NCI-H128 (cell line): ENCODE measurements at regions not wholly inside any gene's neighbourhood (a gene's known extent, or its start where the extent isn't known, plus 50 kb on each side); places are given as distances from the start of the nearest gene placed in this dataset.
A peak's percentile ranks its signal among the peaks of the same experiment; 100 is the strongest.

Source experiments
- DNase-seq: peaks from one replicate; lab custom pipeline; 2025; ENCODE audit not compliant: unreplicated experiment; lab: John Stamatoyannopoulos, UW

DNA sequence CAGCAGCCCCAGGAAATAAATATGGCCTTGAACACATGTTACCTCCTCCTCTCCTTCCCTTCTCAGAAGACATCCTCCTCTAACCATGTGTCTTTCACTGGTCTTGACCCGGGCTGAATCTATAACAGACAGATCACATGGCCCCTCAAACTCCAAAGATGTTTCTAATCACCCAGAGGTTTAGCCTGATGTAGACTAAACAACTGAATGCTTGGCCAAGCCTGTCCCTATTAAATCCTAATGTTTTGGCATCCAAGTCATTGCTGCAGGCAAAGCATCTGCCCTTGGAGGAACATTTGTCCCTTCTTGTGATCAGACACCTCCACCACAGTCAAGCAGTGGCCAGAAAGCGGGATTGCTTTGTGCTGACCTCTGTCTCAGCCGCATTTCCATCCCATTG lies 65.5 kb downstream of the ANKRD60 start:
- DNase-seq: no peak

DNA sequence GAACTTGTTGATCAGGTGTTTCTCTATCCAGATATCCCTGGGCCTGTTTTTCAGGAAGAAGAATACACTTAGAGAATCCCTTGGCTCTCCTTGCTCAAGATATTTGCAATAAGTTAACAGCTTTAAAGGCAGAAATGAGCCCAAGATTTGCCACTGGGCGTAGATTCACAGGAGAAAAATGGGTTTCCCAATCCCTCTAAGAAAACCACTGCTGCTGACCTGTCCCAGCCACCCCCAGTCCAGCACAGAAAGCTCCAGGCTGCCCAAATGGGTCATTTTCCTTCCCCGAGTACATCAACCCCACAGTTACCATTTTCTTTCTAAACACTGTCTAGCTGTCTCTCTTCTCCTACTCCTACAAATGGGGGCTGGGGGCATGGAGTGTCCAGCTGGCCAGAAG lies 67.3 kb downstream of the ANKRD60 start:
- DNase-seq: no peak

DNA sequence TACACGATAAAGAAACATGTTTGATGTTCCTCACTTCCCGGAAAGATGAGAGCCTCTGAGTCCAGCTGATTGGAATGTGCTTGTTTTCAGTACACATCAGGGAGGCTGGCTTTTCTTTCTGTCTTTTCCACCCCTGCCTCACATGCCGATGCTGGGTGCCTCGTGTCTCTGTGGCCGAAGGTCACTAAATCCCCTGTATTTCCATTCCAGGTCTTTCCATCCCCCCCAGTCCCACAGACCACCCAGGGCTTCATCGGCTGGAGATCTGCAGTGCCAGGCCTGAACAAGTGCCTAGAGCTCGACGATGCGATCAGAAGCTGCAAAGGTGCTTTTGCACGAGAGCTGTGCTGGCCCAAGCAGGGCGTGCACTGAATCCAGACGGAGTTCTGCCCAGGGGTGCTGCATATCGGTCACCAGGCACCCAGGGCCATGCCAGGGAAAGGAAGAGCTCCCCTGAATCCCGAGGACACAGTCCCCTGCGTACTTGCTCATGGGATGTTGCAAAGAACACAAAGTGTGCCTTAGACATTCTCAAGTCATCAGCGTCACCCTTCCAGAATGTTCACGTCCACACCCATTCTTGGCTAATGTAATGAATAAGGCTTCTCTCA lies 67.9 kb downstream of the ANKRD60 start:
- DNase-seq: no peak

DNA sequence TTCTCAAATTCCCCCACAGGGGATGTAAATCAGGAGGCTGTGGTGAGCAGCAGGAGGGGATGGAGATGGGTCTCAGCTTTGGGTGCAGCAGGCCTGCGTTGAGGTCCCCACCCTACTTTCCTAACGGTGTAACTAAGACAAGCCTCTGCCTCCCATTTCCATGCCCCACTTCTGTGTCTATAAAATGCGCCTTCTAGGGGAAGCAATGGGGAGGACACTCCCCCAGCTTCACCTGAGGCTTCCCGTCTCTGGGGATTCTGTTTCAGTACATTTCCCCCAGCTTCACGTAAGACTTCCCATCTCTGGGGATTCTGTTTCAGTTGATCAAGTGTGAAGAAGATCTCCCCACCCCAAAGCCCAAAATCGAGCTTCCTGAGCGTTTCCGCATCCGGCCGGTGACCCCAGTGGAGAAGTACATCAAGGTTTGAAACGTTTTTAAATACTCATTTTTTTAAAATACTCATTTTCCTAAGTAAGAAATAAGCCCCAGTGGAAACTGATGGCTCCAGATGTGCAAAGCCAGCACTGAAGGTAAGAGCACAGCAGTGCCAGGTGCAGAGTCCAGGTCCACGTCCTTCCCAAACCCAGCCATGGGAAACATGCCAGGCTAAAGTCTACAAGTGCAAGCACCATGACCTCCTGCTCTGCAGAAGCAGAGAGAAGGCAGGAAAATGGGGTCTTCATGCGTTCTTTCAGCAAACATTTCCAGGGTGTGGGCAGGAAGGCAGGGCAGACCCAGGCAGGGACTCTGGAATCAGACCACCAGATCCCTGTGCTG lies 73.1 kb downstream of the ANKRD60 start:
- no peak for DNase-seq

DNA sequence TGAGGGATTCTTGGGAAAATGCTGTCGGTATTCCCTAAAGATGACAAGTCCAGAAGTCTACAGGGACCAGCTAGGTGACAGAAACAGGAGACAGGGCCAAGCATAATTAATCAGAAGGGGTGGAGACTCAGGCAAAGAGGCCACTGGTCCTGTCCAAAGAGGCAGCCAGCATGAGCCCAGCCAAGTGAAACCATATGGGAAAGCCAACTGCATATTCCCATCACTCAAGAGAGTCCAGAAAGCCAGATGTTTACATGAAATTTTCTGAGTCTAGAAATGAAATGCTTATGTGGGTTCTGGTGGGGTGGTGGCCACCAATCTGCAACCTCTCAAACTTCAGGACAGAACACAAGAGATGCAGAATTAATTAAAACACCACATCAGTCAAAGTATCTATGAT lies 74.3 kb downstream of the ANKRD60 start:
- no peak for DNase-seq

DNA sequence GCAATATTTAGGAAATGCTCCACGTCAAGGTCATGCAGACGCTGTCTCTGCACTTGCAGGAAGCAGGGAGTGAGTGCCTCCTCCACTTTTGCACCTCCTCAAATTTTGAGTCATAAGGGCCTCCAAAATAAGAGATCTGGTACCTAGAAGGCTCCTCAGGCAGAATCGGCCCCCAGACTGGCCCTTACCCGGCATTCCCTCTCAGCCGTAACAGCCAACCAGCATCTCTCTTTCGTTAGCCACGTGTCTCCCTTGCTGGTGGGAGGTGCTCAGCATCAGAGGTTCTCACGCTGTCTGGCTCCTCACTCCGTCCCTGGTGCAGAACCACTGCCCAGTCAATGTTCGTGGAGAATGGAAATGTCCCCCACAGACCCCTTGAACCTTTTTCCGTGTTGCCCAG lies 75.3 kb downstream of the ANKRD60 start:
- DNase-seq: no peak

DNA sequence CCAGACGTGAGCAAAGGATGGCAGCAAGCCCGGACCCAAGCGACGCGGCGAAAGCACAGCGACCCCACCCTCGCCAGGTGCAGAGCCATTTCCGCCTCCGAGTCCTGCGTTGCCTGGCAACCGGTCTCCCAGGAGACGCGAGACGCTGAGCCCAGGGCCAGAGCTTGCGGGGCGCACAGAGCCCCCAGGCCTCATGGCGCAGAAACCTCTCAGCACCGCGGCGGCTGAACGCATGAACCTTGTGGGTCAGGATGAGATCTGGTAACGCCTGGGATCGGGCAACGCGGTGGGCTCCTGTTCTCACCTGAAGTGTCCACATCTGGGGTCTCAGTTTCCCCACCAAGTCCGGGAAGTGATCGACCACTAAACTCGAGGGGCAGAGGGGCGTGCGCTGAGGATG lies 77.7 kb downstream of the ANKRD60 start:
- DNase-seq: peak; percentile 5

DNA sequence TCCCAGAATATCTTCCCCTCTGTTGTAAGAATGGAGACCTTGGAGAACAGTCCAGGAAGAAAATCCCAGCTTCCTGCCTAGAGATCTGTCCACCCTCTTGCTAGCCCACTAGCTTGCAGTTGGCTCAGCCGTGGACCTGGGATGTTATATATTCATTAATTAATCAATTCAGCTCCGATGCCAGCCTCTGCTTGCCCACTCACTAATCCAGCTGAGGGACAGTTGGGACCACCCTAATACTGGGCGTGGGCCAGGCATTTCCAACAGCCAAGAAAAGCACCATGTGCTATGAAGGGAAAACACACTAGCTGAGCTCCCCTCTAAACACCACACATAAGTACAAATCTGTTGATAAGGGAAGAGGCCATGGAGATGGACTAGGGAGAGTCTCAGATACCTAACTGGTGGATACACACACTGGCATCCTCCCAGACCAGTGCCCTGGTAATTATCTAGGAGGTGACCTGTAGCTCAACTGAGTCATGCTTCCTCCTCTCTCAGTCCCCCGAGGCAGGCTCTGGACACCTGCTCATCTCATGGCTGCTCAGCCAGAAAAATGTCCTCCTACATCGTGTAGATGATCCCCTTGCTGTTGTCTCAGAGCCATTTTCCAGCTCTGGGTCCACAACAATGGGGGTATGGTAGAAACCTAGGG lies 78.9 kb downstream of the ANKRD60 start:
- DNase-seq: no peak

DNA sequence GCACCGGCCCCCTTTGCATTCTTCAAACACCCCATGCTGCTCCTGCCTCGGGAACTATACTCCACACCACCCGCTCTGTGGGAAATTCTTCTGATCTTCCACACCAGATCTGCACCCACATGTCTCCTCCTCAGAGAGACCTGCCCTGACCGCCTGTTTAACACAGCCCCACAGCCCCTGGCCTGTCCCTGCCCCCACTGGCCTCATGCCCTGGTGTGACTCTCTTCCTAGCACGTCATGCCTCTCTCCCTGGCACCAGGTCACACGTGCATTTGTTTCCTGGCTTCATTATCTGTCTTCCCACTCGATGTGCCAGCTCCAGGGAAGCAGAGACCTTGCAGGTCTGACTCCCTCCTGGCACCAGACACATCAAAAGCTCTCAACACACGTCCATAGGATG lies 79.6 kb downstream of the ANKRD60 start:
- no peak for DNase-seq

DNA sequence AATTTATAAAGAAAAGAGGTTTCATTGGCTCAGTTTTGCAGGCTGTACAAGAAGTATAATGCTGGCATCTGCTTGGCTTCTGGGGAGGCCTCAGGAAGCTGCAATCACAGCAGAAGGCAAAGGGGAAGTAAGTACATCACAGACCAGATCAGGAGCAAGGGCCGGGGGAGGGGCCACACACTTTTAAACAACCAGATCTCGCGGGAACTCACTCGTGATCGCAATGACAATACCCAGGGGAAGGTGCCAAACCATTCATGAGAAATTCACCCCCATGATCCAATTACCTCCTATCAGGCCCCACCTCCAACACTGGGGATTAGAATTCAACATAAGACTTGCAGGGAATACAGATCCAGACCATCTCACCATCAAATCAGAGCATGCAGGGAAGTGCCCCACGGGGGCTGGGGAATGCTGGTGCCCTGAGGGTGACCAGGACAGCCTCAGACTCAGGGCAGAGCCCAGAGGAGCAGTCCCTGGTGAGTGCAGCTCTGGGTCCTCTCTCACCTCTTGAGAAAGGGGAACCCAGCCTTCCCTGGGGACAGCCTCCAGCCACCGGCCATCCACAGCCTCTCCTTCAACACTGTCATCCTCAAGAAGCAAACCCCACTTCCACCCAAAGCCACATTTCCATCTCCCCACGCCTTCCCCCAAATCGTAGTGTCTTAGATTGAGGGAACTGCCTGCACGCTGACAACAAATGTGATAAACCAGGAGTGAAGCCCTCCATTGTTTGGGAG lies 80.7 kb downstream of the ANKRD60 start:
- no peak for DNase-seq

DNA sequence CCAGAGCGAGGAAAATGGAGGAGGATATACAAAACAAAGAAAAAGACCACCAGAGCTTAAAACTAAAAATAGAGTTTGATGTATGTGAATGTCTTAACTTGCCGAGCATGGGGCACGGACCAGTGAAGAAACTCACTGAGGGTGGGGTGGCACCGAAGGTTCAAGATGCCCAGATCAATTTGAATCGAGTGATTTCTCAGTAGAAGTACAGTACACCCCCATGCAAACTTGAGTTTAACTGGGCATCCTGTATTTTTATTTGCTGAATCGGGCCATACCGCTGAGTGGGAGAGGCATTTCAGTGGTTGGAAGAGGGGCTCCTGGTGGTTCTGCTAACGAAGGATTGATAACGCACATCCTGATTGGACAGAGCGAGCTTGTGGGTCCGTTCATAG lies 81.7 kb downstream of the ANKRD60 start:
- DNase-seq: no peak

DNA sequence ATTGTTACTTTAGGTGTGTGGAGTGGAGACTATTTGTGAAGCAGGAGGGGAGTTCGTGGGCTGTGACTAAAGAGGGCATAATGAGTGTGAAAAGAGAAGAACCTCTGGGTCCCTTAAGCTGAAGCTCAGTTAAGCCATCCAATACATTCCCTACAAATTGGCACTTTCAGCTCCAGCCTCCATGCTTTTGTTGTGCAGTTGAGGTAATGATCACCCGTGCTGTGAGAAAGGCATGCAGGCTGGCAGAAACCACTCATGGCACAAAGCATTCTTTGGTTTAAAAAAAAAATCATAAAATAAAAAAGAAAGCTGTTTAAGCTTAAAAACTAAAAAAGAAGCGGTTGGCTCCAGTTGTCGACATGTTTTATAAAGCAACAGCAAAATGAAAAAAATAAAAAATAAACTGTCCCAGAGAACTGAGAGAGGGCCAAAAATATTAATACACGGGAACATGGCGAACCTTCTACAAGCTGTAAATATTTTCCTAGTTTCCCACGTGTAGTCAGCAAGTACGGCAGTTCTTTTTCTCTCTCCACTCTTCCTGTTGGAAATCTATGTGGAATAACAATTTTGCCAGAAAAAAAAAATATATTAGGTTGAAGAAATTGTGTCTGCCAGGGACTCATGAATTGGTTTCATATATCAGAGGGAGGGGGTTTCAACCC lies 82.2 kb downstream of the ANKRD60 start:
- no peak for DNase-seq

DNA sequence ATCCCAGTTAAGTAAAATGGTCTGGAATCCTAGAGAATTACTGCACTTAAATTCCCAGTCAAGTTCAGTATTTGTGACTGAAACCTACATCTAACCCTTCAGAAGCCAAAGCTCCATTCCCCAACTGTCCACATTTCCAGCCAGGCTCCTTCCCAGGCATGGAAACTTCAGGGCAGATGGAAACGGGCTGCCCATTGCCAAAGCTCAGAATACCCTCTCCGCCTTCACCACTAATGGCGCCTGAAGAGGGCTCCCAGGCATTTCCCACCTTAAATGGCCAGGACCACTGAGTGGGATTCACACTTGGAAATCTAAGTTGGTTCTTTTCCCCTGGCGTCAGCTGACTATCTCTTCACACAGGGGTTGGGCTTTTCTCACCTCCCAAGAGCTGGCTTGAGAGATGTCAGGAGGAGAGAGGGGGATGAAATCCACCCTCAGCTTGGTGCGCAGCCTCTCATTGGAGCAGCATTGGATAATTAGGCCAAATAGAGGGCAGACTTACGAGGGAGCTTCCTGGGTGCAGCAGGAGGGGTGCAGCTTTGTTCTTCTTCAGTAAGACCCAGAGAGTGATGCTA lies 82.9 kb downstream of the ANKRD60 start:
- no peak for DNase-seq

DNA sequence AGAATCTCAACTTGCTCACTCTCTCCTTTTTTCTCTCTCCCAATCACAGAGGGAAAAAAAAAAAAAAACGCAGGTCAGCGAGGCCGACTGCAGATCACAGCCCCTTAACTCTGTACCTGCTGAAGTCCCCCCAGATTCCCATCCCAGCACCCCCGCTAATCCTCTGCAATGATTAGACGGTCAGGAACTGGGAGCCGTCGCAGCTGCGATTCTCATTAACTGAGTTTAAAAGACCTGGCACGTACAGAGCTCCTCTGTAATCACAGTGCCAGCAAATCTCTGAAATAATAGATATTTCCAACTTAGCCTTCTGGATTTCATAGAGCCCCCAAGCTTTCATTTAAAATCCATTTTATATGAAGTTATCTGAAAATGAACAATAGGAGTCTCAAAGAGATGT lies 84.4 kb downstream of the ANKRD60 start:
- DNase-seq: no peak

DNA sequence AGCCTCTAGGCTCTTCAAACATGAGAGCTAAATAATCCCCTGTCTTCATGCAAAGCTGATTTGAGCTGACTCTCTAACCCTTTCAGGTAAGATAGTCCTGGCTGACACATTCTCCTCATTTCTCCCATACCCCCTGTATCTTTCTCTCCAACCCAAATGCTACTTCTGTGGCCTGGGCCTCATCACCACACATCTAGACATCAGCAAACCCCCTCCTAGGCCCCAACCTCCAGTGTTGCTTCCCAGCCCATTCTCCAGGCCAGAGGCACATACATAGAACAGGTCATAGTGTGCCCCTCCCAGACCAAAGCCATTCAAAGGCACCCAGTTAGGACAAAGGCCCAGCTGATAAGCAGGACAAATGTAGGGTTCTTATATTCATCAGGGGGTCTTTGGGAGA lies 84.9 kb downstream of the ANKRD60 start:
- no peak for DNase-seq

DNA sequence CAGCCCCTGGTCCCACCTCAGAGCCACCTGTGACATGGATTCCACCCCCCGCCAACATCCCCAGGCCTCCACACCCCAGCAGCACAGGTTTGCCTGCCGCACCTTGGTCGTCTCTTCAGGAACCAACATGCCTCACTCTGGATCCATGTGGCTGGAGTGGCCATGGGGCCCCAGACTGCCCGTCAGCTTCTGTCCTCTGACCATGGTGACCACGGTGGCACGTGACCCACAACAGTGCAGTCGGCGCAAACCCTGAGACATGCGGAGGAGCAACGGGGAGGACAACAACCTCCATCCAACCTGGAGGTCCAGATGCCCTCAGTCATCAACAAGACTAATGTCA lies 85.6 kb downstream of the ANKRD60 start:
- DNase-seq: no peak

DNA sequence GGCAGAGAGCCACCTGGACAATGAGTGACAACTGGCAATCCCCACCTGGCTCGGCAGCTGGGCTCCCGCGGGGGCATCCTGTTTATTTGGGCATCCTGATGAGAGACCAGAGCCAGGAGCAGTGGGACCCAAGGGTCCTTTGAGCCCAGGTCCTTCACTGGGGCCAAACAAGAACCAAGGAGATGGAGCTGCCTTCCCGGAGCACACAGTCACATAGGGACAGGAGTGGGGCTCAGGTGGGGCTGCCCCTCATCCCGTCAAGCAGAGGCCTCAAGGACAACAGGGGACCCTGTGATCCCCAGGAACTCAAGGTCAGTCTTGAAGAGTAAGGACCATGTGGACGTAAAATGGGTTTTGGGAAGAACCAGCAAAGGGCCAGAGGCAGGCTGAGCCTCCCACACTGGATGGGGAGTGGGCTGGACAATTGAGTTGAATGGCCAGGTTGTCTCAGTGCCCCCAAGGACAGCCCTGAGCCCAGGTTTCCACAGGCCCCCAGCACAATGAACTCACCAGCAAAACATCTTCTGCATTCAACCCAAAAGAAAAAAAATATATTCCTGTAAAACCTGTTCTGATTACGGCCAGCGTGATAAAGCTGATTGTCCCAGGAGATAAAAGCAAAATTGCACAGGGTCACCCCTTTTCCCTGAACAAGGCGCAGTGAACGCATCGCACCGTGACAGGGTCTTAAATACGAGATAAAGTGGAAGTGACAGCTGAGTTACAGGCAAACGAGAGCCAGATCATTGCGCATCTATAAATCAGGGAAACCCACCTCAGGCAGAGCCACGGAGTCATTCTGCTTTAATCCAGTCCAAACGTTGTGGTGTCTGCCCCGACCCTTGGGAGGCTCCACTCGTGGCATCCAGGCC lies 86.2 kb downstream of the ANKRD60 start:
- DNase-seq: no peak

DNA sequence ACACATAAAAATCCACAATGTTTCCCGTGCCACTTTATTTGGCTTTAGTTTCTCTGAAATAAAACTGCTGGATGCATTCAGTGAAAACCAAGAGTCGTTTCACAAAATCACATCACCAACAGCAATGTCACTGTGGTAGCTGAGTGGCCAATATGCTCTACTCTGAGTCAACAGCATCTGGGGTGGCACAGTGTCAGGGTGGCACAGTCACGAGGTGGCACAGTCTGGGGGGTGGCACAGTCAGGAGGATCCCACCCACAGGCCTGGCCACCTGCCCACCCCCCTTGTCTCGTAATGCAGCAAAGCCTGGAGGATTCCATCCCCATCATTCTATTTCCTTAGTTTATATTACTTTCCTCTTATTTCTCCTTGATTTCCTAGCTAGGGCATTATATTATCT lies 87.0 kb downstream of the ANKRD60 start:
- DNase-seq: no peak

DNA sequence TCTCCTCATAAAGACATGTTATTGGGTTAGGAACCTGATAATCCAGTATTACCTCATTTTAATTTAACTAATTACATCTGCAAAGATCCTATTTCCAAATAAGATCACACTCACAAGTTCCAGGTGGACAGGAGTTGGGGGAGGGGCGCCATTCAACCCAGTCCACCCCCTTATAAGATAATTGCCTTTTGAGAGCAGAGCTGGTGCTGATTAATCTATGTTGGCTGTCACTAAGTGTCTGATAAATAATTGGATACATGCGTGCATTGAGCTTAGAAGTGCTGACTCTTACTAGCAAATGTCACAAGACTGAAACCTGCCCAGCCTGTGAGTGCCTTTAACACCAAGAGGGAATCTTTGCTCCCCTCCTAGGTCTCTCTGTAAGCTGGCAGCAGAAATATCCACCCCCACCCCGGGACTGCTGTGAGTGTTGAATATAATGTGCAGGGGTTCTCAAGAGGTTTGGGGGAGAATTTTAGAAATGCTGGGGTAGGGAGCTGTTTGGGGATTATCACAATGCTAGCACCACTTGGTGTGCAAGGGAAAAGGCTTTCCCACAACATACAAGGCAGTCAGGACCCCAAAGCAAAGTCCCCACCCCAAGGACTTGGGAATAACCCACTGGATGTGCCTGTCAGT lies 87.5 kb downstream of the ANKRD60 start:
- DNase-seq: no peak
